ENCODE measurements at regions not wholly inside any gene's neighbourhood (a gene's known extent, or its start where the extent isn't known, plus 50 kb on each side); places are given as distances from the start of the nearest gene placed in this dataset.
"Not testable (repeated sequence)": the region's sequence is repeated elsewhere in the genome, so short reads cannot be mapped to it uniquely, and the experiment has no call there.

GRCh38 chr14:105581551-105582341 lies 55.4 kb downstream of the TMEM121 start:
- DNase-seq (ENCODE audit: low spot score) = no peak

GRCh38 chr14:105582639-105583038 lies 56.3 kb downstream of the TMEM121 start:
- DNase-seq (ENCODE audit: low spot score) = no peak

GRCh38 chr14:105583914-105584313 lies 57.5 kb downstream of the TMEM121 start:
- DNase-seq (ENCODE audit: low spot score) = not testable (repeated sequence)

- not testable (repeated sequence) for DNase-seq (ENCODE audit: low spot score)
These were observed 58.9 kb downstream of the TMEM121 start for GRCh38 chr14:105585290-105585689.

- DNase-seq (ENCODE audit: low spot score) = not testable (repeated sequence)
These were observed 59.3 kb downstream of the TMEM121 start for GRCh38 chr14:105585722-105586121.

GRCh38 chr14:105586144-105586872 lies 59.9 kb downstream of the TMEM121 start:
- DNase-seq (ENCODE audit: low spot score) = not testable (repeated sequence)

- not testable (repeated sequence) for DNase-seq (ENCODE audit: low spot score)
These were observed 60.7 kb downstream of the TMEM121 start for GRCh38 chr14:105587034-105587433.

GRCh38 chr14:105587482-105588235 lies 61.3 kb downstream of the TMEM121 start:
- not testable (repeated sequence) for DNase-seq (ENCODE audit: low spot score)

- no peak for DNase-seq (ENCODE audit: low spot score)
These were observed 62.0 kb downstream of the TMEM121 start for GRCh38 chr14:105588236-105588860.

- no peak for DNase-seq (ENCODE audit: low spot score)
These were observed 63.0 kb downstream of the TMEM121 start for GRCh38 chr14:105589161-105589925.

GRCh38 chr14:105589926-105590185 lies 63.5 kb downstream of the TMEM121 start:
- not testable (repeated sequence) for DNase-seq (ENCODE audit: low spot score)

GRCh38 chr14:105591052-105591451 lies 64.7 kb downstream of the TMEM121 start:
- DNase-seq (ENCODE audit: low spot score) = no peak

- not testable (repeated sequence) for DNase-seq (ENCODE audit: low spot score)
These were observed 65.5 kb downstream of the TMEM121 start for GRCh38 chr14:105591792-105592341.

- not testable (repeated sequence) for DNase-seq (ENCODE audit: low spot score)
These were observed 66.3 kb downstream of the TMEM121 start for GRCh38 chr14:105592646-105593045.

- not testable (repeated sequence) for DNase-seq (ENCODE audit: low spot score)
These were observed 69.0 kb downstream of the TMEM121 start for GRCh38 chr14:105595346-105595745.

- not testable (repeated sequence) for DNase-seq (ENCODE audit: low spot score)
These were observed 70.0 kb downstream of the TMEM121 start for GRCh38 chr14:105596374-105596773.

GRCh38 chr14:105598040-105598763 lies 71.8 kb downstream of the TMEM121 start:
- DNase-seq (ENCODE audit: low spot score) = not testable (repeated sequence)

GRCh38 chr14:105598925-105599586 lies 72.7 kb downstream of the TMEM121 start:
- DNase-seq (ENCODE audit: low spot score) = not testable (repeated sequence)

- DNase-seq (ENCODE audit: low spot score) = not testable (repeated sequence)
These were observed 74.0 kb downstream of the TMEM121 start for GRCh38 chr14:105600195-105600938.
